ENCODE measurements at regions not wholly inside any gene's neighbourhood (a gene's known extent, or its start where the extent isn't known, plus 50 kb on each side); places are given as distances from the start of the nearest gene placed in this dataset.

- Histone ChIP-seq H3K4me1 (no peaks in the 10 kb centered on the region), H3K27ac (no peak overlapping the region), H3K4me3 (no peak overlapping the region), H3K27me3 (no peaks in the 10 kb centered on the region), H3K9me3 (no peaks in the 10 kb centered on the region), H3K36me3 (no peaks in the 10 kb centered on the region)
- TF ChIP-seq POLR2AphosphoS5 (IDR thresholded peaks at IDR 0.05) (no peak), CTCF (IDR thresholded peaks at IDR 0.05) (no peak), EP300 (IDR thresholded peaks at IDR 0.05) (no peak), POLR2A (IDR thresholded peaks at IDR 0.05) (no peak)
- 54 to 63% methylated on average over 4 to 5 of the region's 5 CpGs for WGBS, 2 donors (ENCODE audit: low coverage in 1 of 2)
- ATAC-seq = no peak
These were observed 655.0 kb upstream of the CAMK1G start for GRCh38 chr1:208928349-208929010.

- H3K9me3 ChIP-seq = no peaks in the 10 kb centered on the region
- no peaks in the 10 kb centered on the region for H3K27me3 ChIP-seq
- H3K4me3 ChIP-seq = no peak overlapping the region
- no peak for ATAC-seq
- no peaks in the 10 kb centered on the region for H3K36me3 ChIP-seq
- TF ChIP-seq CTCF (IDR thresholded peaks at IDR 0.05) = no peak
- no peak for TF ChIP-seq POLR2AphosphoS5 (IDR thresholded peaks at IDR 0.05)
- TF ChIP-seq EP300 (IDR thresholded peaks at IDR 0.05) = no peak
- no peak for TF ChIP-seq POLR2A (IDR thresholded peaks at IDR 0.05)
- no peaks in the 10 kb centered on the region for H3K4me1 ChIP-seq
- H3K27ac ChIP-seq = no peak overlapping the region
- 7 to 31% methylated on average over 2 to 3 of the region's 3 CpGs for WGBS, 2 donors (ENCODE audit: low coverage in 1 of 2)
These were observed 653.9 kb upstream of the CAMK1G start for GRCh38 chr1:208929575-208929974.

- no peaks in the 10 kb centered on the region for H3K4me1 ChIP-seq
- no peak overlapping the region for H3K27ac ChIP-seq
- H3K4me3 ChIP-seq = no peak overlapping the region
- TF ChIP-seq POLR2AphosphoS5 (IDR thresholded peaks at IDR 0.05) = no peak
- no peak for TF ChIP-seq POLR2A (IDR thresholded peaks at IDR 0.05)
- TF ChIP-seq CTCF (IDR thresholded peaks at IDR 0.05) = no peak
- no peak for TF ChIP-seq EP300 (IDR thresholded peaks at IDR 0.05)
- no peaks in the 10 kb centered on the region for H3K9me3 ChIP-seq
- no peak for ATAC-seq
- no peaks in the 10 kb centered on the region for H3K36me3 ChIP-seq
- 69 to 70% methylated on average over 3 of the region's 3 CpGs for WGBS, 2 donors (ENCODE audit: low coverage in 1 of 2)
- no peaks in the 10 kb centered on the region for H3K27me3 ChIP-seq
These were observed 651.6 kb upstream of the CAMK1G start for GRCh38 chr1:208931936-208932335.

GRCh38 chr1:208933984-208934525 is 649.5 kb upstream of the CAMK1G start:
- Histone ChIP-seq H3K36me3 (no peaks in the 10 kb centered on the region), H3K4me3 (no peak overlapping the region), H3K4me1 (no peaks in the 10 kb centered on the region), H3K9me3 (no peaks in the 10 kb centered on the region), H3K27ac (no peak overlapping the region), H3K27me3 (no peaks in the 10 kb centered on the region)
- ATAC-seq = no peak
- TF ChIP-seq EP300 (IDR thresholded peaks at IDR 0.05) = no peak
- TF ChIP-seq POLR2AphosphoS5 (IDR thresholded peaks at IDR 0.05) = no peak
- TF ChIP-seq POLR2A (IDR thresholded peaks at IDR 0.05) = no peak
- TF ChIP-seq CTCF (IDR thresholded peaks at IDR 0.05) = no peak
- 69 to 78% methylated on average over 2 to 3 of the region's 3 CpGs for WGBS, 2 donors (ENCODE audit: low coverage in 1 of 2)

- Histone ChIP-seq H3K4me1 (no peaks in the 10 kb centered on the region), H3K9me3 (no peaks in the 10 kb centered on the region), H3K27me3 (no peaks in the 10 kb centered on the region), H3K27ac (no peak overlapping the region), H3K4me3 (no peak overlapping the region), H3K36me3 (no peaks in the 10 kb centered on the region)
- TF ChIP-seq POLR2A (IDR thresholded peaks at IDR 0.05) = no peak
- no peak for TF ChIP-seq EP300 (IDR thresholded peaks at IDR 0.05)
- TF ChIP-seq CTCF (IDR thresholded peaks at IDR 0.05) = no peak
- no peak for TF ChIP-seq POLR2AphosphoS5 (IDR thresholded peaks at IDR 0.05)
- 80 to 88% methylated on average over 4 to 5 of the region's 6 CpGs for WGBS, 2 donors (ENCODE audit: low coverage in 1 of 2)
- ATAC-seq = no peak
These were observed 648.6 kb upstream of the CAMK1G start for GRCh38 chr1:208934933-208935332.
